ENCODE measurements at regions not wholly inside any gene's neighbourhood (a gene's known extent, or its start where the extent isn't known, plus 50 kb on each side); places are given as distances from the start of the nearest gene placed in this dataset.

DNA sequence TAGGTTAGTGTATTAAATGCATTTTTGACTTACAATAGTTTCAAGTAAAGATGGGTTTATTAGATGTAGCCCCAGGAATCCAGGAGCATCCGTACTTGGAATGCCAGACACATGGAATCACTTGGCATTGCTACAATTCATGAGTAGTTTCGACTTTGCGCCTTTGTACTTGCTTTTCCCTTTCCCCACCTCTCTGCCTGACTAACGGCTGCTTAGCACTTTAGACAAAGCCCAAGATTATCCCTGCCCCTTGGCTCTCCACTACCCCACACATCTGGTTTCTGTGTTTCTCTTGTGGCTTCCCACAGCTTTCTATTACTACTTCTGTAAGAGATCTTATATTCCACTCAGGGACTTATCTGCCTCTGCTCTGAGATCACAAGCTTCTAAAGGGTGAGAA, 397.7 kb upstream of the POU3F1 start:
- Mint-ChIP-seq H3K36me3 (ENCODE audit: insufficient read depth in 1 of 3, low read depth in 3 of 3) (peaks cover 5 to 23% (median 9%) of the 10 kb centered on the region in 3 experiments; a peak in 6 of 7 replicates), H3K4me3 (no peak overlapping the region), H3K9me3 (peaks cover 8 to 10% of the 10 kb centered on the region in 2 experiments), H3K27me3 (ENCODE audit: low read depth) (no peaks in the 10 kb centered on the region), H3K27ac (peak overlapping the region in 1 of 3 experiments; percentile 28; a peak in 2 of 7 replicates), H3K4me1 (peaks cover 22 to 31% of the 10 kb centered on the region in 2 experiments)
- H4K8ac ChIP-seq (replicated peaks; ENCODE audit: insufficient read length, low read depth, low read length): no peak overlapping the region
- H3K18ac ChIP-seq (ENCODE audit: insufficient read length, low read depth, low read length): no peak overlapping the region
- H3K27me3 ChIP-seq (ENCODE audit: insufficient read depth, low read length): no peaks in the 10 kb centered on the region
- no peak overlapping the region for H3K4ac ChIP-seq (ENCODE audit: low read depth, low read length)
- H2BK5ac ChIP-seq (ENCODE audit: insufficient read length, low read length): no peak overlapping the region
- H3K4me2 ChIP-seq (ENCODE audit: insufficient read depth, insufficient read length, low read length): no peak overlapping the region
- H4K20me1 ChIP-seq (ENCODE audit: control insufficient read depth, insufficient read depth, insufficient read length): no peaks in the 10 kb centered on the region
- no peak overlapping the region for H4K91ac ChIP-seq (ENCODE audit: insufficient read length, low read depth, low read length)
- no peak overlapping the region for H2BK12ac ChIP-seq (ENCODE audit: insufficient read length, low read depth, low read length)
- TF ChIP-seq, protein P1, sequence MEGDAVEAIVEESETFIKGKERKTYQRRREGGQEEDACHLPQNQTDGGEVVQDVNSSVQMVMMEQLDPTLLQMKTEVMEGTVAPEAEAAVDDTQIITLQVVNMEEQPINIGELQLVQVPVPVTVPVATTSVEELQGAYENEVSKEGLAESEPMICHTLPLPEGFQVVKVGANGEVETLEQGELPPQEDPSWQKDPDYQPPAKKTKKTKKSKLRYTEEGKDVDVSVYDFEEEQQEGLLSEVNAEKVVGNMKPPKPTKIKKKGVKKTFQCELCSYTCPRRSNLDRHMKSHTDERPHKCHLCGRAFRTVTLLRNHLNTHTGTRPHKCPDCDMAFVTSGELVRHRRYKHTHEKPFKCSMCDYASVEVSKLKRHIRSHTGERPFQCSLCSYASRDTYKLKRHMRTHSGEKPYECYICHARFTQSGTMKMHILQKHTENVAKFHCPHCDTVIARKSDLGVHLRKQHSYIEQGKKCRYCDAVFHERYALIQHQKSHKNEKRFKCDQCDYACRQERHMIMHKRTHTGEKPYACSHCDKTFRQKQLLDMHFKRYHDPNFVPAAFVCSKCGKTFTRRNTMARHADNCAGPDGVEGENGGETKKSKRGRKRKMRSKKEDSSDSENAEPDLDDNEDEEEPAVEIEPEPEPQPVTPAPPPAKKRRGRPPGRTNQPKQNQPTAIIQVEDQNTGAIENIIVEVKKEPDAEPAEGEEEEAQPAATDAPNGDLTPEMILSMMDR (conservative IDR thresholded peaks at IDR 0.05): no peak
- H2BK120ac ChIP-seq (ENCODE audit: low read depth, low read length, poor library complexity, severe bottlenecking): no peak overlapping the region
- no peak overlapping the region for H2BK15ac ChIP-seq (ENCODE audit: low read depth, low read length)
- H3K4me1 ChIP-seq (ENCODE audit: insufficient read depth, low read length): no peaks in the 10 kb centered on the region
- no peak overlapping the region for H2AFZ ChIP-seq (ENCODE audit: low read length)
- no peak overlapping the region for H3T11ph ChIP-seq (ENCODE audit: low read length)
- H3K56ac ChIP-seq (ENCODE audit: insufficient read length, low read depth, low read length): no peak overlapping the region
- H3K27ac ChIP-seq (ENCODE audit: insufficient read length, low read depth, low read length): no peak overlapping the region
- DNase-seq: no peak
- H3K79me1 ChIP-seq (ENCODE audit: insufficient read depth, low read depth, low read length, poor library complexity, severe bottlenecking): no peaks in the 10 kb centered on the region
- H3K9me3 ChIP-seq (ENCODE audit: control insufficient read depth, low read depth, low read length): no peaks in the 10 kb centered on the region
- WGBS (ENCODE audit: extremely low coverage, insufficient read length, low lambda C conversion rate): no CpG with 5 or more reads among the region's 4 CpGs
- no peak overlapping the region for H3K14ac ChIP-seq (ENCODE audit: insufficient read depth, low read length)
- H3K9ac ChIP-seq (ENCODE audit: extremely low read depth, insufficient read length, low read length): no peak overlapping the region
- H3K23ac ChIP-seq (ENCODE audit: insufficient read length, low read depth, low read length): no peak overlapping the region
- H4K5ac ChIP-seq (ENCODE audit: insufficient read length, low read depth, low read length): no peak overlapping the region
- H3K23me2 ChIP-seq (ENCODE audit: insufficient read length, low read depth, low read length, poor library complexity, severe bottlenecking): no peaks in the 10 kb centered on the region
- no peak overlapping the region for H2BK20ac ChIP-seq (ENCODE audit: low read depth, low read length, poor library complexity, severe bottlenecking)
- no peaks in the 10 kb centered on the region for H3K79me2 ChIP-seq (ENCODE audit: insufficient read depth, low read length)
- no peak overlapping the region for H2AK5ac ChIP-seq (ENCODE audit: insufficient read length, low read length)

All from H9 (cell line).